ENCODE measurements at regions not wholly inside any gene's neighbourhood (a gene's known extent, or its start where the extent isn't known, plus 50 kb on each side); places are given as distances from the start of the nearest gene placed in this dataset.

DNA sequence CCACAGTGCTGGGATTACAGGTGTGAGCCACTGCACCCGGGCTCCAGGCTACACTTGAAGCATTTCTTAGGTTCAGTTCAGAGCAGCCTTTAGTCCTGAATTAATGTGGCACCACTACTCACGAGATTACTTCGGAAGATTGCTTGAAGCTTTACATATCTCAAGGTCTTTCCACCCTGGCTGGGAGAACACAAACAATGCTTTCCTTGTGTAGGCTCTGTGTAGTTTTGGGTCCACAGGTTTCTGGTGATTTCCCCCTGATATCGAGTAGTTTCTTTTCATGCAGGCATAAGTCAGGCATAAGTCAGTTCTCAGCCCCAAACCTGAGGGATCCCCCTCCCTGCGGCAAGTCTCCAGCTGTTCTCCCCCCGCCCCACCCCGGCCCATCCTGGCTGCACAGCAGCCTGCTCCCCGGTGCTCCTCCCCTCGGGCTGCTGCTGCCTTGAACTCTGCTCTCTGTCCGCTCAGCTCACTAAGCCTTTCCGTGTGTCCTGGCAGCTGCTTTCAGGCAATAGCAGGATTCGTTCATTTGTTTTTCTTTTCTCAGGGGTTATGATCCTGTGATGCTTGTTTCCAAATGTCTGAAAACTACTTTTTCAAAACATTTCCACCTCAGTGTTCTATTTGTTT is 417.7 kb downstream of the TMEM121 start:
- intact Hi-C loops (cut with micrococcal nuclease): loop anchor here (10.0 kb wide), 1 partner anchor 51 kb away; no protein-coding TSS in a partner anchor
- Mint-ChIP-seq H3K4me3 (no peak overlapping the region), H3K27ac (no peak overlapping the region), H3K9me3 (peaks cover 0 to under 1% of the 10 kb centered on the region in 2 donors), H3K27me3 (ENCODE audit: low read depth in 2 of 2) (peaks cover 19 to 26% of the 10 kb centered on the region in 2 donors), H3K4me1 (peaks cover 0 to 24% of the 10 kb centered on the region in 2 donors), H3K36me3 (peaks cover 4% of the 10 kb centered on the region)
- ATAC-seq (no peak), DNase-seq (no peak)
- WGBS (ENCODE audit: insufficient coverage): 88% methylated on average over 12 of the region's 12 CpGs
- no peaks in the 10 kb centered on the region for H3K27me3 ChIP-seq (ENCODE audit: control insufficient read depth, insufficient read depth, low read length)
- peaks cover 25% of the 10 kb centered on the region for H3K4me1 ChIP-seq (ENCODE audit: control insufficient read depth, insufficient read depth, low read length)
- H3K9me3 ChIP-seq (ENCODE audit: control insufficient read depth, insufficient read depth, low read length): peaks cover 10% of the 10 kb centered on the region
- TF ChIP-seq, protein P1, sequence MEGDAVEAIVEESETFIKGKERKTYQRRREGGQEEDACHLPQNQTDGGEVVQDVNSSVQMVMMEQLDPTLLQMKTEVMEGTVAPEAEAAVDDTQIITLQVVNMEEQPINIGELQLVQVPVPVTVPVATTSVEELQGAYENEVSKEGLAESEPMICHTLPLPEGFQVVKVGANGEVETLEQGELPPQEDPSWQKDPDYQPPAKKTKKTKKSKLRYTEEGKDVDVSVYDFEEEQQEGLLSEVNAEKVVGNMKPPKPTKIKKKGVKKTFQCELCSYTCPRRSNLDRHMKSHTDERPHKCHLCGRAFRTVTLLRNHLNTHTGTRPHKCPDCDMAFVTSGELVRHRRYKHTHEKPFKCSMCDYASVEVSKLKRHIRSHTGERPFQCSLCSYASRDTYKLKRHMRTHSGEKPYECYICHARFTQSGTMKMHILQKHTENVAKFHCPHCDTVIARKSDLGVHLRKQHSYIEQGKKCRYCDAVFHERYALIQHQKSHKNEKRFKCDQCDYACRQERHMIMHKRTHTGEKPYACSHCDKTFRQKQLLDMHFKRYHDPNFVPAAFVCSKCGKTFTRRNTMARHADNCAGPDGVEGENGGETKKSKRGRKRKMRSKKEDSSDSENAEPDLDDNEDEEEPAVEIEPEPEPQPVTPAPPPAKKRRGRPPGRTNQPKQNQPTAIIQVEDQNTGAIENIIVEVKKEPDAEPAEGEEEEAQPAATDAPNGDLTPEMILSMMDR (IDR thresholded peaks at IDR 0.05): no peak
- no peak overlapping the region for H3K4me3 ChIP-seq (ENCODE audit: low read length)
- no peak overlapping the region for H3K27ac ChIP-seq (ENCODE audit: low read length)
- H3K36me3 ChIP-seq (ENCODE audit: control insufficient read depth, insufficient read depth, low read length): no peaks in the 10 kb centered on the region

DNA sequence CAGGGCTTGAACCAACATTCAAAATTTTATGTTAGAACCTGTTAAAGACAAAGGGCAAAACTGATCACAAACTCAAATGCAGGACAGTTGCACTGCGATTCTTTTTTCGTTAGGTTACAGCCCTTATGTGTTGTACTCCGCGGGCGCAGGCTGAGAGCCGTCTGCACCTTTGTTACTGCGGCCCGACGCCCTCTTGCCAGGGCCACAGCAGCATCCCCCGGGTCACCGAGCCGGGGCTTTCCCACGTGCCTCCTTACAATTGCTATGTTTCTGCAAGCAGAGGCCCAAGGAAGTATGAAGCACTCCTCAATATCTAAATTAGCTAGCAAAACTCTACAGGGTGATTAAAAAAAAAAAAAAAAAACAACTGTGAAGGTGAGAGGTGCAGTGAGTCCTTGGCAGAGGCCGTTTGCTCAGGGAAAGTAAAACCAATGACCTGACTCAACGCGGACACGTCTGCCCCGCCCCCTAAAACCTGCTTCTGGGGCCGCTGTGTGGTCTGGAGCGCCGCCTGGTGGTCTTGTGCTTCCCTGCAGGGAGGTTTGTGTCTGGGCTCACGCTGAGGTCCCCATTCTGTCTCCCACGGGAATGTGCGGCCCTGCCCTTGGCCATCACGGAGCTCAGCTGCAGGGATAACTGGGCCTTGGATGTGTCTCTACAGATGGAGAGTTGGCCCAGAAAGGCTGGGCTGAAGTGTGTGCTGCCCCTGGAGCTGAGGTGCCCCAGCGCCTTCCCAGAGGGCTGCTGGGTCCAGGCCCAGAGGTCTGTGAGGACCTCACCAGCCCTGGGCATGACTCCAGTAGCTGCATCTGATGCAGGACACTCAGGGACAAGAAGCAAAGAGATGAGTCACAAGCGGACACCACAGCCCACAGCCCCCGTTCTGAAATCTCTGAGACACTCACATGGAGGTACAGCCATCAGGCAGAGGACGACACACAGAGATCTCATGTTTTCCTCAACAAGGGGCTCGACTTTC is 418.5 kb downstream of the TMEM121 start:
- Histone ChIP-seq H3K27ac (ENCODE audit: low read length) (no peak overlapping the region), H3K36me3 (ENCODE audit: control insufficient read depth, insufficient read depth, low read length) (no peaks in the 10 kb centered on the region), H3K27me3 (ENCODE audit: control insufficient read depth, insufficient read depth, low read length) (no peaks in the 10 kb centered on the region), H3K4me3 (ENCODE audit: low read length) (no peak overlapping the region), H3K9me3 (ENCODE audit: control insufficient read depth, insufficient read depth, low read length) (peaks cover 5% of the 10 kb centered on the region), H3K4me1 (ENCODE audit: control insufficient read depth, insufficient read depth, low read length) (peaks cover 23% of the 10 kb centered on the region)
- peaks cover 21 to 26% of the 10 kb centered on the region in 2 donors for H3K27me3 Mint-ChIP-seq (ENCODE audit: low read depth in 2 of 2)
- peak; percentile 68 to 83 for DNase-seq
- TF ChIP-seq, protein P1 (IDR thresholded peaks at IDR 0.05): peak; percentile 73
- H3K4me1 Mint-ChIP-seq: peaks cover 0 to 22% of the 10 kb centered on the region in 2 donors
- H3K36me3 Mint-ChIP-seq: no peaks in the 10 kb centered on the region
- intact Hi-C loops (cut with micrococcal nuclease): loop anchor here (10.0 kb wide), 1 partner anchor 50 kb away; no protein-coding TSS in a partner anchor
- H3K27ac Mint-ChIP-seq: no peak overlapping the region
- H3K4me3 Mint-ChIP-seq: no peak overlapping the region
- no peaks in the 10 kb centered on the region for H3K9me3 Mint-ChIP-seq
- WGBS (ENCODE audit: insufficient coverage): 50% methylated on average over 30 of the region's 30 CpGs
- ATAC-seq: peak; percentile 70 to 79 (median 77)

DNA sequence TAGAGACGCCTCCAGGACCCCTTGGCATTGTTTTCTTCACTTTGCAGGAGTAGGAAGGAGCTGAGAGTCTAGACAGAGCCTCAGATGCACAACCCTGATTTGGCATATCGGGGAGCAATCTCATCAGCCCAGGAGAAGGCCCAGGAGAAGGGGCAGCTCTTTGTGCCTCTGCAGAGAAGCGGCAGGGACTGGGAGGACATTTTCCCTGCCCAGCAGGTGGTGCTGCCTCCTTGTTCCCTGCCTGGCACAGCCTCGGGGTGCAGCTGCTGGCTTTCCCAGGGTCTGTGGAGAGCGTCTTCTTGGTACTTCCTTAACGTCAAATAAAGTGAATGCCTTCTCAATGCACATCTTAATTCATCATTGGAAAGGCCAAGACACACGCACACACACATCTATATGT is 419.5 kb downstream of the TMEM121 start:
- DNase-seq: peak in 1 of 2 donors; percentile 40
- ATAC-seq: no peak
- Histone ChIP-seq H3K27me3 (ENCODE audit: control insufficient read depth, insufficient read depth, low read length) (no peaks in the 10 kb centered on the region), H3K36me3 (ENCODE audit: control insufficient read depth, insufficient read depth, low read length) (no peaks in the 10 kb centered on the region), H3K4me1 (ENCODE audit: control insufficient read depth, insufficient read depth, low read length) (peaks cover 14% of the 10 kb centered on the region), H3K9me3 (ENCODE audit: control insufficient read depth, insufficient read depth, low read length) (no peaks in the 10 kb centered on the region), H3K4me3 (ENCODE audit: low read length) (no peak overlapping the region), H3K27ac (ENCODE audit: low read length) (no peak overlapping the region)
- WGBS (ENCODE audit: insufficient coverage): 43% methylated on average over 6 of the region's 7 CpGs
- no peaks in the 10 kb centered on the region for H3K36me3 Mint-ChIP-seq
- H3K9me3 Mint-ChIP-seq: no peaks in the 10 kb centered on the region
- H3K27me3 Mint-ChIP-seq (ENCODE audit: low read depth in 2 of 2): peaks cover 22 to 31% of the 10 kb centered on the region in 2 donors
- H3K27ac Mint-ChIP-seq: no peak overlapping the region
- intact Hi-C loops (cut with micrococcal nuclease): loop anchor here (10.0 kb wide), 1 partner anchor 49 kb away; no protein-coding TSS in a partner anchor
- TF ChIP-seq, protein P1 (IDR thresholded peaks at IDR 0.05): no peak
- H3K4me3 Mint-ChIP-seq: no peak overlapping the region
- peaks cover 0 to 13% of the 10 kb centered on the region in 2 donors for H3K4me1 Mint-ChIP-seq

Data from natural killer cell (primary cell).